ENCODE measurements at regions not wholly inside any gene's neighbourhood (a gene's known extent, or its start where the extent isn't known, plus 50 kb on each side); places are given as distances from the start of the nearest gene placed in this dataset.
"Not testable (repeated sequence)": the region's sequence is repeated elsewhere in the genome, so short reads cannot be mapped to it uniquely, and the experiment has no call there.

- DNase-seq, result no peak
- no peak for TF ChIP-seq CTCF (IDR thresholded peaks at IDR 0.05; ENCODE audit: low read depth, low read length)
- H3K36me3 ChIP-seq, result no peaks in the 10 kb centered on the region
- no peaks in the 10 kb centered on the region for H3K27me3 ChIP-seq
- H3K9me3 ChIP-seq, result no peaks in the 10 kb centered on the region
- H3K4me1 ChIP-seq, result no peaks in the 10 kb centered on the region
- H3K4me3 ChIP-seq (ENCODE audit: low read depth, low read length), result no peak overlapping the region
These were observed 664.2 kb downstream of the TDRD15 start for GRCh38 chr2:21787941-21788340.

- H3K4me3 ChIP-seq (ENCODE audit: low read depth, low read length); H3K4me1 ChIP-seq; DNase-seq; H3K27me3 ChIP-seq; H3K9me3 ChIP-seq; H3K36me3 ChIP-seq: not testable (repeated sequence)
These were observed 666.5 kb downstream of the TDRD15 start for GRCh38 chr2:21790311-21790710.

GRCh38 chr2:21792571-21792970 lies 668.8 kb downstream of the TDRD15 start:
- no peaks in the 10 kb centered on the region for H3K9me3 ChIP-seq
- H3K4me1 ChIP-seq, result no peaks in the 10 kb centered on the region
- DNase-seq, result no peak
- no peak for TF ChIP-seq CTCF (IDR thresholded peaks at IDR 0.05; ENCODE audit: low read depth, low read length)
- no peaks in the 10 kb centered on the region for H3K36me3 ChIP-seq
- no peaks in the 10 kb centered on the region for H3K27me3 ChIP-seq
- H3K4me3 ChIP-seq (ENCODE audit: low read depth, low read length), result no peak overlapping the region

GRCh38 chr2:21793461-21793860 lies 669.7 kb downstream of the TDRD15 start:
- DNase-seq, result no peak
- H3K27me3 ChIP-seq, result no peaks in the 10 kb centered on the region
- TF ChIP-seq CTCF (IDR thresholded peaks at IDR 0.05; ENCODE audit: low read depth, low read length), result no peak
- no peaks in the 10 kb centered on the region for H3K9me3 ChIP-seq
- H3K4me1 ChIP-seq, result no peaks in the 10 kb centered on the region
- no peaks in the 10 kb centered on the region for H3K36me3 ChIP-seq
- no peak overlapping the region for H3K4me3 ChIP-seq (ENCODE audit: low read depth, low read length)

- TF ChIP-seq CTCF (IDR thresholded peaks at IDR 0.05; ENCODE audit: low read depth, low read length), result no peak
- no peaks in the 10 kb centered on the region for H3K9me3 ChIP-seq
- no peaks in the 10 kb centered on the region for H3K27me3 ChIP-seq
- H3K4me1 ChIP-seq, result no peaks in the 10 kb centered on the region
- no peak for DNase-seq
- no peaks in the 10 kb centered on the region for H3K36me3 ChIP-seq
- H3K4me3 ChIP-seq (ENCODE audit: low read depth, low read length), result no peak overlapping the region
These were observed 670.8 kb downstream of the TDRD15 start for GRCh38 chr2:21794611-21795010.

- no peak for TF ChIP-seq CTCF (IDR thresholded peaks at IDR 0.05; ENCODE audit: low read depth, low read length)
- no peaks in the 10 kb centered on the region for H3K9me3 ChIP-seq
- no peaks in the 10 kb centered on the region for H3K4me1 ChIP-seq
- H3K27me3 ChIP-seq, result no peaks in the 10 kb centered on the region
- no peaks in the 10 kb centered on the region for H3K36me3 ChIP-seq
- no peak for DNase-seq
- H3K4me3 ChIP-seq (ENCODE audit: low read depth, low read length), result no peak overlapping the region
These were observed 676.6 kb downstream of the TDRD15 start for GRCh38 chr2:21800356-21800755.

- Histone ChIP-seq H3K9me3 (no peaks in the 10 kb centered on the region), H3K4me1 (no peaks in the 10 kb centered on the region), H3K27me3 (no peaks in the 10 kb centered on the region), H3K36me3 (no peaks in the 10 kb centered on the region), H3K4me3 (ENCODE audit: low read depth, low read length) (no peak overlapping the region)
- no peak for DNase-seq
- TF ChIP-seq CTCF (IDR thresholded peaks at IDR 0.05; ENCODE audit: low read depth, low read length), result no peak
These were observed 679.8 kb downstream of the TDRD15 start for GRCh38 chr2:21803550-21803949.

Data from BE2C (cell line).